ENCODE measurements at regions not wholly inside any gene's neighbourhood (a gene's known extent, or its start where the extent isn't known, plus 50 kb on each side); places are given as distances from the start of the nearest gene placed in this dataset.

DNA sequence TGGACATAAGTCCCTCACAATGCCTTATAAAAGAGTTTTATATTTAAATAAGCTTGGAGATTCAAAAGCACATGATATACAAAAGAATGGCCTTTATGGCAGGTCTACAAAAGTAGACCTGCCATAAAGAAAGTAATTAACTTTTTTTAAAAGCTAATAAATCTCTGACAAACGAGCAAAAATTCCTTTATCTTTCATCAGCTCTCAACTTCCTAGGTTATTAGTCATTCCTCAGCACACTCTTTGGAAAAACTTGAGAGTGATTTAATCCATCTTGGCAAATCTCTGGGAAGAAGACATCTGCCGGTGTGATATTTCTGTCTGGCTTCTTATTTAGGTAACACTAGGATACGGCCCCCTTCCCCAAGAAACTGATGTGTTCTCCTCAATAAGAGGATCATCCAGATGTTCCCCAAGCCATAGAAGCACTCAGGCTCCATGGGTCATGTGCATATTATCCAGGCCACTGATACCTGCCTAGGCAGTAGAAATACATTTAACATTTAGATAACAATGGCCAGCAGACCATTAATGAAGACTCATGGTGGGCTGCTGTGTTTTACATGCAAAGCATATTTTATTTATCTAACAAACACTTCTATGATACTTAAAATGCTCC is 372.7 kb downstream of the LIG4 start:
- intact Hi-C loops (cut with micrococcal nuclease) = no loop called here
- Histone ChIP-seq H3K4me3 (replicated peaks in 1 of 2; ENCODE audit: low read depth in 1 of 2, low read length in 2 of 2) (no peak overlapping the region), H3K9ac (ENCODE audit: low read length) (no peak overlapping the region), H3K9me3 (ENCODE audit: control insufficient read depth in 1 of 2, insufficient read depth in 1 of 2, low read depth in 1 of 2, low read length in 2 of 2) (peaks cover 2 to 16% of the 10 kb centered on the region in 2 experiments; a peak in 2 of 4 replicates), H4K20me1 (ENCODE audit: insufficient read depth) (no peaks in the 10 kb centered on the region), H3K27ac (ENCODE audit: low read depth, low read length) (no peak overlapping the region), H3K4me1 (ENCODE audit: control insufficient read depth in 1 of 2, insufficient read depth in 2 of 2, low read length in 2 of 2) (no peaks in the 10 kb centered on the region), H3K36me3 (ENCODE audit: control insufficient read depth in 1 of 2, insufficient read depth in 2 of 2, low read length in 2 of 2) (no peaks in the 10 kb centered on the region), H3K4me2 (ENCODE audit: low read length) (no peak overlapping the region), H3K9me2 (ENCODE audit: insufficient read depth) (no peaks in the 10 kb centered on the region), H3K79me2 (ENCODE audit: insufficient read depth, low read length) (no peaks in the 10 kb centered on the region), H3K27me3 (ENCODE audit: insufficient read depth, low read length) (no peaks in the 10 kb centered on the region), H2AFZ (ENCODE audit: low read depth, low read length, poor library complexity, severe bottlenecking) (no peak overlapping the region)
- ChIA-PET CTCF (no interaction called here), RAD21 (ENCODE audit: low non-redundant PET in 1 of 2, low total read pairs in 2 of 2, uncharacterized antibody in 2 of 2, unreplicated experiment in 2 of 2) (no interaction called here), POLR2A (no interaction called here)
- TF ChIP-seq, protein P1, sequence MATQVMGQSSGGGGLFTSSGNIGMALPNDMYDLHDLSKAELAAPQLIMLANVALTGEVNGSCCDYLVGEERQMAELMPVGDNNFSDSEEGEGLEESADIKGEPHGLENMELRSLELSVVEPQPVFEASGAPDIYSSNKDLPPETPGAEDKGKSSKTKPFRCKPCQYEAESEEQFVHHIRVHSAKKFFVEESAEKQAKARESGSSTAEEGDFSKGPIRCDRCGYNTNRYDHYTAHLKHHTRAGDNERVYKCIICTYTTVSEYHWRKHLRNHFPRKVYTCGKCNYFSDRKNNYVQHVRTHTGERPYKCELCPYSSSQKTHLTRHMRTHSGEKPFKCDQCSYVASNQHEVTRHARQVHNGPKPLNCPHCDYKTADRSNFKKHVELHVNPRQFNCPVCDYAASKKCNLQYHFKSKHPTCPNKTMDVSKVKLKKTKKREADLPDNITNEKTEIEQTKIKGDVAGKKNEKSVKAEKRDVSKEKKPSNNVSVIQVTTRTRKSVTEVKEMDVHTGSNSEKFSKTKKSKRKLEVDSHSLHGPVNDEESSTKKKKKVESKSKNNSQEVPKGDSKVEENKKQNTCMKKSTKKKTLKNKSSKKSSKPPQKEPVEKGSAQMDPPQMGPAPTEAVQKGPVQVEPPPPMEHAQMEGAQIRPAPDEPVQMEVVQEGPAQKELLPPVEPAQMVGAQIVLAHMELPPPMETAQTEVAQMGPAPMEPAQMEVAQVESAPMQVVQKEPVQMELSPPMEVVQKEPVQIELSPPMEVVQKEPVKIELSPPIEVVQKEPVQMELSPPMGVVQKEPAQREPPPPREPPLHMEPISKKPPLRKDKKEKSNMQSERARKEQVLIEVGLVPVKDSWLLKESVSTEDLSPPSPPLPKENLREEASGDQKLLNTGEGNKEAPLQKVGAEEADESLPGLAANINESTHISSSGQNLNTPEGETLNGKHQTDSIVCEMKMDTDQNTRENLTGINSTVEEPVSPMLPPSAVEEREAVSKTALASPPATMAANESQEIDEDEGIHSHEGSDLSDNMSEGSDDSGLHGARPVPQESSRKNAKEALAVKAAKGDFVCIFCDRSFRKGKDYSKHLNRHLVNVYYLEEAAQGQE (IDR thresholded peaks at IDR 0.05; ENCODE audit: low read depth) = no peak
- no peak for TF ChIP-seq POLR2A (IDR thresholded peaks at IDR 0.05; ENCODE audit: borderline replicate concordance, extremely low read depth, insufficient read depth, insufficient read length)
- no peak for TF ChIP-seq ZFX (IDR thresholded peaks at IDR 0.05)
- no peak for TF ChIP-seq CEBPB (IDR thresholded peaks at IDR 0.05; ENCODE audit: low read depth)
- TF ChIP-seq, protein P2, sequence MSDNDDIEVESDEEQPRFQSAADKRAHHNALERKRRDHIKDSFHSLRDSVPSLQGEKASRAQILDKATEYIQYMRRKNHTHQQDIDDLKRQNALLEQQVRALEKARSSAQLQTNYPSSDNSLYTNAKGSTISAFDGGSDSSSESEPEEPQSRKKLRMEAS (IDR thresholded peaks at IDR 0.05) = no peak
- TF ChIP-seq EGR1 (IDR thresholded peaks at IDR 0.05; ENCODE audit: low read depth) = no peak
- TF ChIP-seq ELF1 (IDR thresholded peaks at IDR 0.05; ENCODE audit: borderline replicate concordance, low read depth) = no peak
- no peak for TF ChIP-seq JUND (IDR thresholded peaks at IDR 0.05)
- TF ChIP-seq RAD21 (IDR thresholded peaks at IDR 0.05; ENCODE audit: low read depth) = no peak
- no peak for TF ChIP-seq FOSL1 (IDR thresholded peaks at IDR 0.05; ENCODE audit: low read depth)
- TF ChIP-seq CBX3 (IDR thresholded peaks at IDR 0.05; ENCODE audit: low read depth) = no peak
- TF ChIP-seq SIN3A (IDR thresholded peaks at IDR 0.05; ENCODE audit: low read depth) = no peak
- TF ChIP-seq, protein P3, sequence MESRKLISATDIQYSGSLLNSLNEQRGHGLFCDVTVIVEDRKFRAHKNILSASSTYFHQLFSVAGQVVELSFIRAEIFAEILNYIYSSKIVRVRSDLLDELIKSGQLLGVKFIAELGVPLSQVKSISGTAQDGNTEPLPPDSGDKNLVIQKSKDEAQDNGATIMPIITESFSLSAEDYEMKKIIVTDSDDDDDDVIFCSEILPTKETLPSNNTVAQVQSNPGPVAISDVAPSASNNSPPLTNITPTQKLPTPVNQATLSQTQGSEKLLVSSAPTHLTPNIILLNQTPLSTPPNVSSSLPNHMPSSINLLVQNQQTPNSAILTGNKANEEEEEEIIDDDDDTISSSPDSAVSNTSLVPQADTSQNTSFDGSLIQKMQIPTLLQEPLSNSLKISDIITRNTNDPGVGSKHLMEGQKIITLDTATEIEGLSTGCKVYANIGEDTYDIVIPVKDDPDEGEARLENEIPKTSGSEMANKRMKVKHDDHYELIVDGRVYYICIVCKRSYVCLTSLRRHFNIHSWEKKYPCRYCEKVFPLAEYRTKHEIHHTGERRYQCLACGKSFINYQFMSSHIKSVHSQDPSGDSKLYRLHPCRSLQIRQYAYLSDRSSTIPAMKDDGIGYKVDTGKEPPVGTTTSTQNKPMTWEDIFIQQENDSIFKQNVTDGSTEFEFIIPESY (IDR thresholded peaks at IDR 0.05; ENCODE audit: extremely low read depth, insufficient replicate concordance, low read length) = no peak
- TF ChIP-seq, protein P4, sequence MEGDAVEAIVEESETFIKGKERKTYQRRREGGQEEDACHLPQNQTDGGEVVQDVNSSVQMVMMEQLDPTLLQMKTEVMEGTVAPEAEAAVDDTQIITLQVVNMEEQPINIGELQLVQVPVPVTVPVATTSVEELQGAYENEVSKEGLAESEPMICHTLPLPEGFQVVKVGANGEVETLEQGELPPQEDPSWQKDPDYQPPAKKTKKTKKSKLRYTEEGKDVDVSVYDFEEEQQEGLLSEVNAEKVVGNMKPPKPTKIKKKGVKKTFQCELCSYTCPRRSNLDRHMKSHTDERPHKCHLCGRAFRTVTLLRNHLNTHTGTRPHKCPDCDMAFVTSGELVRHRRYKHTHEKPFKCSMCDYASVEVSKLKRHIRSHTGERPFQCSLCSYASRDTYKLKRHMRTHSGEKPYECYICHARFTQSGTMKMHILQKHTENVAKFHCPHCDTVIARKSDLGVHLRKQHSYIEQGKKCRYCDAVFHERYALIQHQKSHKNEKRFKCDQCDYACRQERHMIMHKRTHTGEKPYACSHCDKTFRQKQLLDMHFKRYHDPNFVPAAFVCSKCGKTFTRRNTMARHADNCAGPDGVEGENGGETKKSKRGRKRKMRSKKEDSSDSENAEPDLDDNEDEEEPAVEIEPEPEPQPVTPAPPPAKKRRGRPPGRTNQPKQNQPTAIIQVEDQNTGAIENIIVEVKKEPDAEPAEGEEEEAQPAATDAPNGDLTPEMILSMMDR (IDR thresholded peaks at IDR 0.05 in 2 of 3, conservative IDR thresholded peaks at IDR 0.05 in 1 of 3; ENCODE audit: borderline replicate concordance in 1 of 3, insufficient read depth in 1 of 3, low read depth in 2 of 3, low read length in 2 of 3) = no peak
- no peak for TF ChIP-seq EZH2 (IDR thresholded peaks at IDR 0.05)
- TF ChIP-seq, protein P5, sequence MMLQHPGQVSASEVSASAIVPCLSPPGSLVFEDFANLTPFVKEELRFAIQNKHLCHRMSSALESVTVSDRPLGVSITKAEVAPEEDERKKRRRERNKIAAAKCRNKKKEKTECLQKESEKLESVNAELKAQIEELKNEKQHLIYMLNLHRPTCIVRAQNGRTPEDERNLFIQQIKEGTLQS (IDR thresholded peaks at IDR 0.05) = no peak
- no peak for TF ChIP-seq POLR2AphosphoS5 (IDR thresholded peaks at IDR 0.05; ENCODE audit: low read depth, low read length)
- no peak for TF ChIP-seq SRF (IDR thresholded peaks at IDR 0.05; ENCODE audit: low read depth)
- ATAC-seq (no peak), DNase-seq (ENCODE audit: low read depth, low spot score) (no peak)
- BruUV-seq (replicated peaks) = no TSS peak
